ENCODE measurements at regions not wholly inside any gene's neighbourhood (a gene's known extent, or its start where the extent isn't known, plus 50 kb on each side); places are given as distances from the start of the nearest gene placed in this dataset.

DNA sequence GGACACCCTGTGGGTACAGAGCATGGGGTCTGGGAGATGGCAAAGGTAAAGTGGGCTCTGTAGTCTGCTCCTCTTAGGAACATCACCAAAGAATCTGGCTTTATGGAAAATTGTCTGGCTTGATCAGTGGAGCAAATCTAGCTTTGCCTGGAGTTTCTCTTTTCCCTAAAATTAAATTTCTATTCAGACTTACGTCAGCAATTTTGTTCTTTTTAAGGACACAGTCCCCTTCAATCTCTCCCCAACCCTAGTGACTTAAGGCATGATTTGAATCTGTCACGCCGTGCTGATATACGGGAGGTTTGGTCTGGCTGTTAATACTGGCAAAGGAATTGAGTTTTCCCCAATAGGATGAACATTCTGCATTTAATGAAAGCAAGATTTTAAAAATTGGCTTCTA, 72.3 kb upstream of the ERCC6L2 start:
- Mint-ChIP-seq H3K27ac (no peak overlapping the region), H3K4me3 (no peak overlapping the region), H3K4me1 (peaks cover 15% of the 10 kb centered on the region), H3K9me3 (no peaks in the 10 kb centered on the region), H3K27me3 (ENCODE audit: insufficient read depth, low read depth, poor library complexity) (peaks cover 4% of the 10 kb centered on the region), H3K36me3 (ENCODE audit: low read depth) (no peaks in the 10 kb centered on the region)
- H3K27me3 ChIP-seq (ENCODE audit: insufficient read depth), result no peaks in the 10 kb centered on the region
- H3K4me1 ChIP-seq (ENCODE audit: insufficient read depth), result 0 out of 2 replicates have a peak, but pooled peaks cover 6% of the 10 kb centered on the region
- no peak overlapping the region for H3K4me3 ChIP-seq
- no peaks in the 10 kb centered on the region for H4K20me1 ChIP-seq (replicated peaks; ENCODE audit: insufficient read depth)
- H3F3A ChIP-seq (replicated peaks; ENCODE audit: low read depth), result no peaks in the 10 kb centered on the region
- no peak overlapping the region for H3K27ac ChIP-seq (ENCODE audit: low read depth)
- H3K36me3 ChIP-seq (ENCODE audit: insufficient read depth), result no peaks in the 10 kb centered on the region
- TF ChIP-seq CREB1 (CRISPR knock-in tag; IDR thresholded peaks at IDR 0.05; ENCODE audit: low read depth) (no peak), NANOG (IDR thresholded peaks at IDR 0.05; ENCODE audit: borderline replicate concordance) (no peak), STAT1 (IDR thresholded peaks at IDR 0.05; ENCODE audit: unreplicated experiment) (no peak), POLR2AphosphoS5 (IDR thresholded peaks at IDR 0.05; ENCODE audit: low read depth) (no peak), EZH2phosphoT487 (IDR thresholded peaks at IDR 0.05; ENCODE audit: unreplicated experiment) (no peak), ZNF114 (CRISPR knock-in tag; IDR thresholded peaks at IDR 0.05) (no peak), ZNF331 (CRISPR knock-in tag; IDR thresholded peaks at IDR 0.05; ENCODE audit: low read depth) (no peak), EZH2 (IDR thresholded peaks at IDR 0.05; ENCODE audit: low read depth, unreplicated experiment) (no peak), JUNB (IDR thresholded peaks at IDR 0.05; ENCODE audit: unreplicated experiment) (no peak)
- TF ChIP-seq, protein P1, sequence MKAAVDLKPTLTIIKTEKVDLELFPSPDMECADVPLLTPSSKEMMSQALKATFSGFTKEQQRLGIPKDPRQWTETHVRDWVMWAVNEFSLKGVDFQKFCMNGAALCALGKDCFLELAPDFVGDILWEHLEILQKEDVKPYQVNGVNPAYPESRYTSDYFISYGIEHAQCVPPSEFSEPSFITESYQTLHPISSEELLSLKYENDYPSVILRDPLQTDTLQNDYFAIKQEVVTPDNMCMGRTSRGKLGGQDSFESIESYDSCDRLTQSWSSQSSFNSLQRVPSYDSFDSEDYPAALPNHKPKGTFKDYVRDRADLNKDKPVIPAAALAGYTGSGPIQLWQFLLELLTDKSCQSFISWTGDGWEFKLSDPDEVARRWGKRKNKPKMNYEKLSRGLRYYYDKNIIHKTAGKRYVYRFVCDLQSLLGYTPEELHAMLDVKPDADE (IDR thresholded peaks at IDR 0.05), result no peak
- TF ChIP-seq, protein P2, sequence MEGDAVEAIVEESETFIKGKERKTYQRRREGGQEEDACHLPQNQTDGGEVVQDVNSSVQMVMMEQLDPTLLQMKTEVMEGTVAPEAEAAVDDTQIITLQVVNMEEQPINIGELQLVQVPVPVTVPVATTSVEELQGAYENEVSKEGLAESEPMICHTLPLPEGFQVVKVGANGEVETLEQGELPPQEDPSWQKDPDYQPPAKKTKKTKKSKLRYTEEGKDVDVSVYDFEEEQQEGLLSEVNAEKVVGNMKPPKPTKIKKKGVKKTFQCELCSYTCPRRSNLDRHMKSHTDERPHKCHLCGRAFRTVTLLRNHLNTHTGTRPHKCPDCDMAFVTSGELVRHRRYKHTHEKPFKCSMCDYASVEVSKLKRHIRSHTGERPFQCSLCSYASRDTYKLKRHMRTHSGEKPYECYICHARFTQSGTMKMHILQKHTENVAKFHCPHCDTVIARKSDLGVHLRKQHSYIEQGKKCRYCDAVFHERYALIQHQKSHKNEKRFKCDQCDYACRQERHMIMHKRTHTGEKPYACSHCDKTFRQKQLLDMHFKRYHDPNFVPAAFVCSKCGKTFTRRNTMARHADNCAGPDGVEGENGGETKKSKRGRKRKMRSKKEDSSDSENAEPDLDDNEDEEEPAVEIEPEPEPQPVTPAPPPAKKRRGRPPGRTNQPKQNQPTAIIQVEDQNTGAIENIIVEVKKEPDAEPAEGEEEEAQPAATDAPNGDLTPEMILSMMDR (conservative IDR thresholded peaks at IDR 0.05; ENCODE audit: low read depth in 2 of 2), result no peak
- TF ChIP-seq, protein P3, sequence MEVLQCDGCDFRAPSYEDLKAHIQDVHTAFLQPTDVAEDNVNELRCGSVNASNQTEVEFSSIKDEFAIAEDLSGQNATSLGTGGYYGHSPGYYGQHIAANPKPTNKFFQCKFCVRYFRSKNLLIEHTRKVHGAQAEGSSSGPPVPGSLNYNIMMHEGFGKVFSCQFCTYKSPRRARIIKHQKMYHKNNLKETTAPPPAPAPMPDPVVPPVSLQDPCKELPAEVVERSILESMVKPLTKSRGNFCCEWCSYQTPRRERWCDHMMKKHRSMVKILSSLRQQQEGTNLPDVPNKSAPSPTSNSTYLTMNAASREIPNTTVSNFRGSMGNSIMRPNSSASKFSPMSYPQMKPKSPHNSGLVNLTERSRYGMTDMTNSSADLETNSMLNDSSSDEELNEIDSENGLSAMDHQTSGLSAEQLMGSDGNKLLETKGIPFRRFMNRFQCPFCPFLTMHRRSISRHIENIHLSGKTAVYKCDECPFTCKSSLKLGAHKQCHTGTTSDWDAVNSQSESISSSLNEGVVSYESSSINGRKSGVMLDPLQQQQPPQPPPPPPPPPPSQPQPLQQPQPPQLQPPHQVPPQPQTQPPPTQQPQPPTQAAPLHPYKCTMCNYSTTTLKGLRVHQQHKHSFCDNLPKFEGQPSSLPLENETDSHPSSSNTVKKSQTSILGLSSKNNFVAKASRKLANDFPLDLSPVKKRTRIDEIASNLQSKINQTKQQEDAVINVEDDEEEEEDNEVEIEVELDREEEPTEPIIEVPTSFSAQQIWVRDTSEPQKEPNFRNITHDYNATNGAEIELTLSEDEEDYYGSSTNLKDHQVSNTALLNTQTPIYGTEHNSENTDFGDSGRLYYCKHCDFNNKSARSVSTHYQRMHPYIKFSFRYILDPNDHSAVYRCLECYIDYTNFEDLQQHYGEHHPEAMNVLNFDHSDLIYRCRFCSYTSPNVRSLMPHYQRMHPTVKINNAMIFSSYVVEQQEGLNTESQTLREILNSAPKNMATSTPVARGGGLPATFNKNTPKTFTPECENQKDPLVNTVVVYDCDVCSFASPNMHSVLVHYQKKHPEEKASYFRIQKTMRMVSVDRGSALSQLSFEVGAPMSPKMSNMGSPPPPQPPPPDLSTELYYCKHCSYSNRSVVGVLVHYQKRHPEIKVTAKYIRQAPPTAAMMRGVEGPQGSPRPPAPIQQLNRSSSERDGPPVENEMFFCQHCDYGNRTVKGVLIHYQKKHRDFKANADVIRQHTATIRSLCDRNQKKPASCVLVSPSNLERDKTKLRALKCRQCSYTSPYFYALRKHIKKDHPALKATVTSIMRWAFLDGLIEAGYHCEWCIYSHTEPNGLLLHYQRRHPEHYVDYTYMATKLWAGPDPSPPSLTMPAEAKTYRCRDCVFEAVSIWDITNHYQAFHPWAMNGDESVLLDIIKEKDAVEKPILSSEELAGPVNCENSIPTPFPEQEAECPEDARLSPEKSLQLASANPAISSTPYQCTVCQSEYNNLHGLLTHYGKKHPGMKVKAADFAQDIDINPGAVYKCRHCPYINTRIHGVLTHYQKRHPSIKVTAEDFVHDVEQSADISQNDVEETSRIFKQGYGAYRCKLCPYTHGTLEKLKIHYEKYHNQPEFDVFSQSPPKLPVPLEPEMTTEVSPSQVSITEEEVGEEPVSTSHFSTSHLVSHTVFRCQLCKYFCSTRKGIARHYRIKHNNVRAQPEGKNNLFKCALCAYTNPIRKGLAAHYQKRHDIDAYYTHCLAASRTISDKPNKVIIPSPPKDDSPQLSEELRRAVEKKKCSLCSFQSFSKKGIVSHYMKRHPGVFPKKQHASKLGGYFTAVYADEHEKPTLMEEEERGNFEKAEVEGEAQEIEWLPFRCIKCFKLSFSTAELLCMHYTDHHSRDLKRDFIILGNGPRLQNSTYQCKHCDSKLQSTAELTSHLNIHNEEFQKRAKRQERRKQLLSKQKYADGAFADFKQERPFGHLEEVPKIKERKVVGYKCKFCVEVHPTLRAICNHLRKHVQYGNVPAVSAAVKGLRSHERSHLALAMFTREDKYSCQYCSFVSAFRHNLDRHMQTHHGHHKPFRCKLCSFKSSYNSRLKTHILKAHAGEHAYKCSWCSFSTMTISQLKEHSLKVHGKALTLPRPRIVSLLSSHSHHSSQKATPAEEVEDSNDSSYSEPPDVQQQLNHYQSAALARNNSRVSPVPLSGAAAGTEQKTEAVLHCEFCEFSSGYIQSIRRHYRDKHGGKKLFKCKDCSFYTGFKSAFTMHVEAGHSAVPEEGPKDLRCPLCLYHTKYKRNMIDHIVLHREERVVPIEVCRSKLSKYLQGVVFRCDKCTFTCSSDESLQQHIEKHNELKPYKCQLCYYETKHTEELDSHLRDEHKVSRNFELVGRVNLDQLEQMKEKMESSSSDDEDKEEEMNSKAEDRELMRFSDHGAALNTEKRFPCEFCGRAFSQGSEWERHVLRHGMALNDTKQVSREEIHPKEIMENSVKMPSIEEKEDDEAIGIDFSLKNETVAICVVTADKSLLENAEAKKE (CRISPR knock-in tag; IDR thresholded peaks at IDR 0.05), result no peak
- TF ChIP-seq, protein P4, sequence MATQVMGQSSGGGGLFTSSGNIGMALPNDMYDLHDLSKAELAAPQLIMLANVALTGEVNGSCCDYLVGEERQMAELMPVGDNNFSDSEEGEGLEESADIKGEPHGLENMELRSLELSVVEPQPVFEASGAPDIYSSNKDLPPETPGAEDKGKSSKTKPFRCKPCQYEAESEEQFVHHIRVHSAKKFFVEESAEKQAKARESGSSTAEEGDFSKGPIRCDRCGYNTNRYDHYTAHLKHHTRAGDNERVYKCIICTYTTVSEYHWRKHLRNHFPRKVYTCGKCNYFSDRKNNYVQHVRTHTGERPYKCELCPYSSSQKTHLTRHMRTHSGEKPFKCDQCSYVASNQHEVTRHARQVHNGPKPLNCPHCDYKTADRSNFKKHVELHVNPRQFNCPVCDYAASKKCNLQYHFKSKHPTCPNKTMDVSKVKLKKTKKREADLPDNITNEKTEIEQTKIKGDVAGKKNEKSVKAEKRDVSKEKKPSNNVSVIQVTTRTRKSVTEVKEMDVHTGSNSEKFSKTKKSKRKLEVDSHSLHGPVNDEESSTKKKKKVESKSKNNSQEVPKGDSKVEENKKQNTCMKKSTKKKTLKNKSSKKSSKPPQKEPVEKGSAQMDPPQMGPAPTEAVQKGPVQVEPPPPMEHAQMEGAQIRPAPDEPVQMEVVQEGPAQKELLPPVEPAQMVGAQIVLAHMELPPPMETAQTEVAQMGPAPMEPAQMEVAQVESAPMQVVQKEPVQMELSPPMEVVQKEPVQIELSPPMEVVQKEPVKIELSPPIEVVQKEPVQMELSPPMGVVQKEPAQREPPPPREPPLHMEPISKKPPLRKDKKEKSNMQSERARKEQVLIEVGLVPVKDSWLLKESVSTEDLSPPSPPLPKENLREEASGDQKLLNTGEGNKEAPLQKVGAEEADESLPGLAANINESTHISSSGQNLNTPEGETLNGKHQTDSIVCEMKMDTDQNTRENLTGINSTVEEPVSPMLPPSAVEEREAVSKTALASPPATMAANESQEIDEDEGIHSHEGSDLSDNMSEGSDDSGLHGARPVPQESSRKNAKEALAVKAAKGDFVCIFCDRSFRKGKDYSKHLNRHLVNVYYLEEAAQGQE (IDR thresholded peaks at IDR 0.05; ENCODE audit: unreplicated experiment), result no peak
- H3K4me2 ChIP-seq, result no peak overlapping the region
- H3K79me2 ChIP-seq (replicated peaks; ENCODE audit: insufficient read depth), result no peaks in the 10 kb centered on the region
- ATAC-seq, result no peak
- 0 out of 2 replicates have a peak, but pooled peaks cover 2% of the 10 kb centered on the region for H3K9me2 ChIP-seq (ENCODE audit: insufficient read depth)
- no peak overlapping the region for H2AFZ ChIP-seq
- no peak for DNase-seq (ENCODE audit: low spot score)

Data from GM23338 (cell line).